IMR-90 (cell line): ENCODE measurements at regions not wholly inside any gene's neighbourhood (a gene's known extent, or its start where the extent isn't known, plus 50 kb on each side); places are given as distances from the start of the nearest gene placed in this dataset.

Experiments used
- ATAC-seq: fragments of 200-7000 bp; cut with Tn5 transposase; 2 replicates; pipeline ENCODE4 v1.9.1; 2020; ENCODE audit warnings: low read depth, mild to moderate bottlenecking, moderate library complexity
- BruUV-seq: library from RNA; stranded (reverse); fragments of 400-500 nt; replicated peaks from 2 replicates; lab custom pipeline; 2021; lab: Mats Ljungman, UMichigan
- CTCF ChIA-PET: fragments of 300-600 bp; formaldehyde crosslinking; extraction: SDS; loops from one replicate; lab custom pipeline; 2021; ENCODE audit warnings: antibody characterized with exemption; lab: Yijun Ruan, JAX
- POLR2A ChIA-PET: fragments of 300-600 bp; sonication (Branson Sonifier 250); formaldehyde crosslinking; loops from one replicate; lab custom pipeline; 2022; ENCODE audit warnings: antibody characterized with exemption; ENCODE audit not compliant: unreplicated experiment; lab: Charles Lee
- DNase-seq: peaks from one replicate; pipeline ENCODE4 v3.0.0; 2013
- H2AFZ ChIP-seq: replicated peaks from 2 replicates; pipeline ENCODE3; 2013; ENCODE audit warnings: low read length, mild to moderate bottlenecking; ENCODE audit not compliant: poor library complexity
- H2AK5ac ChIP-seq: 2 replicates; pipeline ENCODE4 v1.6.1; 2013; ENCODE audit warnings: low read depth, low read length, inconsistent platforms
- H2AK9ac ChIP-seq: replicated peaks from 2 replicates; pipeline ENCODE3; 2013; ENCODE audit warnings: mild to moderate bottlenecking, low read depth, low read length, moderate library complexity; ENCODE audit not compliant: poor library complexity
- H2BK120ac ChIP-seq: 2 replicates; pipeline ENCODE4 v1.6.1; 2013; ENCODE audit warnings: low read depth, low read length, inconsistent platforms
- H2BK15ac ChIP-seq: 3 replicates; pipeline ENCODE4 v1.6.1; 2013; ENCODE audit warnings: low read depth, low read length, inconsistent platforms
- H2BK20ac ChIP-seq: 2 replicates; pipeline ENCODE4 v1.6.1; 2013; ENCODE audit warnings: low read depth, mild to moderate bottlenecking, inconsistent platforms, low read length, moderate library complexity
- H2BK5ac ChIP-seq: 2 replicates; pipeline ENCODE4 v1.6.1; 2013; ENCODE audit warnings: mild to moderate bottlenecking, low read depth, low read length, inconsistent platforms; ENCODE audit not compliant: poor library complexity, severe bottlenecking
- H3K14ac ChIP-seq: replicated peaks from 2 replicates; pipeline ENCODE4 v1.6.1; 2013; ENCODE audit warnings: low read depth, low read length, inconsistent platforms
- H3K18ac ChIP-seq: 2 replicates; pipeline ENCODE4 v1.6.1; 2013; ENCODE audit warnings: low read depth, low read length, control low read depth
- H3K23ac ChIP-seq: 2 replicates; pipeline ENCODE4 v1.6.1; 2013; ENCODE audit warnings: low read depth, low read length, inconsistent platforms
- H3K27ac ChIP-seq: 2 replicates; pipeline ENCODE4 v1.5.1; 2013; ENCODE audit warnings: mild to moderate bottlenecking, control low read depth, low read length; ENCODE audit not compliant: insufficient read depth
- H3K27me3 ChIP-seq: 2 replicates; pipeline ENCODE4 v1.6.1; 2013; ENCODE audit warnings: low read length; ENCODE audit not compliant: control insufficient read depth, insufficient read depth
- H3K36me3 ChIP-seq: 2 replicates; pipeline ENCODE4 v1.6.1; 2013; ENCODE audit warnings: low read length, mixed read lengths; ENCODE audit not compliant: control insufficient read depth, insufficient read depth
- H3K4ac ChIP-seq: 2 replicates; pipeline ENCODE4 v1.6.1; 2013; ENCODE audit warnings: low read depth, low read length, inconsistent platforms
- H3K4me1 ChIP-seq: 2 replicates; pipeline ENCODE4 v1.6.1; 2013; ENCODE audit warnings: low read length, mixed read lengths; ENCODE audit not compliant: control insufficient read depth, insufficient read depth
- H3K4me2 ChIP-seq: 2 replicates; pipeline ENCODE4 v1.6.1; 2013; ENCODE audit warnings: low read depth, mild to moderate bottlenecking, control low read depth, low read length, moderate library complexity
- H3K4me3 ChIP-seq: 2 replicates; pipeline ENCODE4 v1.5.1; 2013; ENCODE audit warnings: low read depth, mild to moderate bottlenecking, control low read depth, low read length, moderate library complexity; ENCODE audit not compliant: insufficient read depth
- H3K56ac ChIP-seq: 2 replicates; pipeline ENCODE4 v1.6.1; 2013; ENCODE audit warnings: low read length, inconsistent platforms; ENCODE audit not compliant: insufficient read depth; ENCODE audit errors: extremely low read depth
- H3K79me1 ChIP-seq, 2 experiments: 2 replicates each; pipeline ENCODE4 v1.6.1; 2013; ENCODE audit warnings: low read length in 2 of 2, inconsistent platforms in 1 of 2, low read depth in 1 of 2
- H3K9ac ChIP-seq: 2 replicates; pipeline ENCODE4 v1.6.1; 2013; ENCODE audit warnings: low read depth, low read length, control low read depth
- H3K9me1 ChIP-seq: 2 replicates; pipeline ENCODE4 v1.6.1; 2013; ENCODE audit warnings: low read length, inconsistent platforms; ENCODE audit not compliant: insufficient read depth
- H3K9me3 ChIP-seq: 2 replicates; pipeline ENCODE4 v1.6.1; 2013; ENCODE audit warnings: low read length; ENCODE audit not compliant: control insufficient read depth, insufficient read depth
- H4K20me1 ChIP-seq: 2 replicates; pipeline ENCODE4 v1.6.1; 2013; ENCODE audit warnings: low read length, inconsistent platforms; ENCODE audit not compliant: insufficient read depth
- H4K5ac ChIP-seq: 2 replicates; pipeline ENCODE4 v1.6.1; 2013; ENCODE audit warnings: mild to moderate bottlenecking, low read depth, low read length, control low read depth
- H4K8ac ChIP-seq, 2 experiments: 2 replicates each; pipeline ENCODE4 v1.6.1; 2013; ENCODE audit warnings: low read depth in 2 of 2, low read length in 2 of 2, control low read depth in 1 of 2, inconsistent platforms in 1 of 2
- H4K91ac ChIP-seq: 2 replicates; pipeline ENCODE4 v1.6.1; 2013; ENCODE audit warnings: low read depth, low read length, inconsistent platforms; ENCODE audit not compliant: insufficient read depth
- BHLHE40 ChIP-seq: fragments of 150-350 bp; IDR thresholded peaks from 2 replicates; pipeline ENCODE4 v1.6.1; 2016; ENCODE audit warnings: mild to moderate bottlenecking, low read depth, low read length
- CTCF ChIP-seq: conservative IDR thresholded peaks from 2 replicates; pipeline ENCODE4 v1.5.1; 2012; ENCODE audit warnings: mild to moderate bottlenecking, low read depth, low read length, improper control_type of control experiment
- FOS ChIP-seq: fragments of 150-350 bp; IDR thresholded peaks from 2 replicates; pipeline ENCODE4 v1.6.1; 2016; ENCODE audit warnings: low read depth, low read length
- MAZ ChIP-seq: IDR thresholded peaks from 2 replicates; pipeline ENCODE4 v1.6.1; 2012; ENCODE audit warnings: low read depth, mild to moderate bottlenecking, low read length, improper control_type of control experiment, moderate library complexity, borderline replicate concordance
- RFX5 ChIP-seq: IDR thresholded peaks from 2 replicates; pipeline ENCODE4 v1.8.0; 2012; ENCODE audit warnings: low read depth, mild to moderate bottlenecking, low read length, moderate library complexity
- WGBS, 2 experiments: methylation state at CpG; one replicate each; pipeline versions ENCODE4 v1.1.5 to v1.1.7; 2013; ENCODE audit warnings: missing lambda C conversion rate in 2 of 2; ENCODE audit not compliant: insufficient read length in 1 of 2; ENCODE audit errors: extremely low coverage in 2 of 2; 5-methylcytosine and 5-hydroxymethylcytosine counted together
- dilution Hi-C: fragments of 300-500 bp; cut with HindIII; formaldehyde crosslinking; loops from one replicate; pipeline ENCODE4 v1.14.3; 2018; ENCODE audit warnings: low sequenced_read_pairs; ENCODE audit not compliant: unreplicated experiment
- in situ Hi-C: fragments of 300-500 bp; cut with MboI; formaldehyde crosslinking; loops from 3 replicates; pipeline ENCODE4 v1.14.3; 2019; ENCODE audit warnings: low sequenced_read_pairs, inconsistent platforms, mixed read lengths
- intact Hi-C: fragments of 100-400 bp; cut with micrococcal nuclease; formaldehyde crosslinking; loops from 2 replicates; pipeline ENCODE4 v1.10.0; 2022

GRCh38 chr2:52933878-52934277, 833.7 kb upstream of the CHAC2 start:
- Histone ChIP-seq H2BK15ac (no peak overlapping the region), H3K36me3 (no peaks in the 10 kb centered on the region), H4K8ac (peak overlapping the region in 1 of 2 experiments; percentile 7; a peak in 3 of 4 replicates), H3K14ac (no peak overlapping the region), H4K5ac (peak overlapping the region; percentile 86; the same call in 1 of the 2 replicates), H3K4me1 (peaks cover 4% of the 10 kb centered on the region), H3K9me1 (no peaks in the 10 kb centered on the region), H2AK5ac (no peak overlapping the region), H3K18ac (peak overlapping the region; percentile 98), H3K4ac (no peak overlapping the region; the same call in 1 of the 2 replicates), H3K27me3 (no peaks in the 10 kb centered on the region), H3K4me2 (peak overlapping the region; percentile 60; the same call in 1 of the 2 replicates), H3K9me3 (peaks cover 7% of the 10 kb centered on the region), H3K23ac (no peak overlapping the region), H4K20me1 (no peaks in the 10 kb centered on the region), H2BK20ac (peak overlapping the region; percentile 7), H3K56ac (no peak overlapping the region; the same call in 1 of the 2 replicates), H2AK9ac (no peak overlapping the region), H3K4me3 (no peak overlapping the region), H3K9ac (no peak overlapping the region), H3K27ac (peak overlapping the region; percentile 77; the same call in 1 of the 2 replicates), H2BK5ac (peak overlapping the region; percentile 91), H2BK120ac (peak overlapping the region; percentile 12), H3K79me1 (no peaks in the 10 kb centered on the region), H2AFZ (no peak overlapping the region), H4K91ac (peak overlapping the region; percentile 41; the same call in 1 of the 2 replicates)
- intact Hi-C loops = no loop called here
- in situ Hi-C loops = no loop called here
- WGBS, 2 experiments = no CpG with 5 or more reads among the region's 2 CpGs
- TF ChIP-seq BHLHE40 (no peak), CTCF (no peak), FOS (no peak), MAZ (no peak), RFX5 (no peak)
- no TSS peak for BruUV-seq
- ATAC-seq (peak; percentile 84), DNase-seq (peak; percentile 69)
- ChIA-PET POLR2A (no interaction called here), CTCF (no interaction called here)
- dilution Hi-C loops = no loop called here
